GM12891 (cell line): ENCODE measurements at regions not wholly inside any gene's neighbourhood (a gene's known extent, or its start where the extent isn't known, plus 50 kb on each side); places are given as distances from the start of the nearest gene placed in this dataset.
"Not testable (repeated sequence)": the region's sequence is repeated elsewhere in the genome, so short reads cannot be mapped to it uniquely, and the experiment has no call there.

Source experiments
- DNase-seq: peaks from one replicate; pipeline ENCODE4 v3.0.0; 2011; ENCODE audit warnings: low spot score; ENCODE audit not compliant: insufficient read length
- FAIRE-seq: peaks from 2 replicates; lab custom pipeline; 2011; peaks lifted over from hg19 to GRCh38; lab: Jason Lieb, UNC
- PAX5 ChIP-seq: IDR thresholded peaks from 2 replicates; pipeline ENCODE4 v1.6.1; 2011; ENCODE audit warnings: low read length, moderate library complexity, mild to moderate bottlenecking; ENCODE audit not compliant: insufficient read depth, severe bottlenecking
- POLR2A ChIP-seq: IDR thresholded peaks from 2 replicates; pipeline ENCODE4 v1.6.1; 2011; ENCODE audit warnings: low read depth, low read length, control low read depth
- POLR2AphosphoS5 ChIP-seq: IDR thresholded peaks from 2 replicates; pipeline ENCODE4 v1.6.1; 2011; ENCODE audit warnings: low read depth, low read length, control low read depth
- POU2F2 ChIP-seq: IDR thresholded peaks from 2 replicates; pipeline ENCODE4 v1.6.1; 2011; ENCODE audit warnings: low read depth, mild to moderate bottlenecking, control low read depth, low read length, moderate library complexity
- SPI1 ChIP-seq: IDR thresholded peaks from 2 replicates; pipeline ENCODE4 v1.6.1; 2011; ENCODE audit warnings: low read depth, low read length, control low read depth
- TAF1 ChIP-seq: IDR thresholded peaks from 2 replicates; pipeline ENCODE4 v1.6.1; 2011; ENCODE audit warnings: low read depth, low read length, control low read depth

DNA sequence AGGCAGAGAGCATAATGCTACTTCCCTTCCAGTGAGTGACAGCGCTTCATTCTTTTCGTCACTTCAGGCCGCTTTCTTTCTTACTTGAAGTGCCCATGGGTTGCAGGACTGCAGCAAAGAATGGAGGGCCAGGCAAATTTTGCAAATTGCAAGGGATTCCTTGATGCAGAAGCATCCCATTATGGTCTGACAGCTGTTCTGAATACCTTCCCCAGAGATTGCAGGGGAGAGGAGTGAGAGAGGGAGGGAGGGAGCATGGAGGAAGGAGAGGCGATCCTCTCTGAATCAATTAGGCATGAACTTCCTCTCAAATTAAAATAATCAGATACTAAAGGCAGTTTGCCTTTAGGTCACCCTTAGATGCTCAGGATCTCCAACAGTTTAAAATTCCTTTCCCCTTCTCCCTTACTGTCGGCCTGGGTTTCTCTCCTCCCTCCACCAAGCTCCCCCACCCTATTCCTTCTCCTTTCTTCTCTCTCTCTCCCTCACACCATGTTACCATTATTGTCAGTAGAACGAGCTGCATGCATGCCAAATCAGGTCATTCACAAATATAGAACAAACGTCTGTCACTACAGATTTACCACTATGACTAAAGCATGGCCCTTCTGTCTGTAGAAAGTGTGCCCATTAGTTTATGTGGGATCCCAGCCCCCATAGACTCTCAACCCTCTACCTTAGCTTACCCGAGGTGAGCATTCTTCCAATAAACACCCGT lies 289.2 kb downstream of the CD83 start:
- no peak for FAIRE-seq
- TF ChIP-seq PAX5 (no peak), POU2F2 (no peak), TAF1 (no peak), POLR2AphosphoS5 (no peak), SPI1 (no peak), POLR2A (no peak)
- DNase-seq = no peak

GRCh38 chr6:14408446-14408845 lies 290.9 kb downstream of the CD83 start:
- TF ChIP-seq PAX5 (no peak), POLR2AphosphoS5 (no peak), SPI1 (no peak), POU2F2 (no peak), TAF1 (no peak), POLR2A (no peak)
- FAIRE-seq (no peak), DNase-seq (no peak)

GRCh38 chr6:14412026-14412425 lies 294.5 kb downstream of the CD83 start:
- no peak for DNase-seq
- FAIRE-seq = no peak
- TF ChIP-seq TAF1 = no peak
- TF ChIP-seq PAX5 = no peak
- no peak for TF ChIP-seq POU2F2
- TF ChIP-seq SPI1 = no peak
- TF ChIP-seq POLR2AphosphoS5 = no peak
- TF ChIP-seq POLR2A = no peak

GRCh38 chr6:14415452-14415851 lies 297.9 kb downstream of the CD83 start:
- no peak for TF ChIP-seq POLR2AphosphoS5
- TF ChIP-seq TAF1 = no peak
- FAIRE-seq (no peak), DNase-seq (no peak)

DNA sequence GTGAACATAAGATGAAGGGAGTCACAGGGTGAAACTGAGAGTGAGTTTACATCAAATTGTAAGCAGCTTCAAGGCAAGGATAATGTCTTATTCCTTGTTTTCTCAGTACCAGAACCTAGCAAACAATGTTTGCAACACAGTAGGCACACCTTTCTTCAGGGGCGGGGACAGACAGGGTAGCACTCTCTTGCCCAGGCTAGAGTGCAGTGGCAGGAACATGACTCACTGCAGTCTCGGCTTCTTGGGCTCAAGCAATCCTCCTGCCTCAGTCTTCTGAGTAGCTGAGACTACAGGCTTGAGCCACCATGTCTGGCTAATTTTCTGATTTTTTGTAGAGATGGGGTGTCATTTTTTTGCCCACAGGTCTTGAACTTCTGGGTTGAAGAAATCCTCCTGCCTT lies 299.8 kb downstream of the CD83 start:
- DNase-seq = no peak
- TF ChIP-seq TAF1 (no peak), POLR2A (no peak), PAX5 (no peak), SPI1 (no peak), POU2F2 (no peak), POLR2AphosphoS5 (no peak)
- FAIRE-seq = no peak

- not testable (repeated sequence) for FAIRE-seq, DNase-seq
Observed at GRCh38 chr6:14419224-14419623, 301.7 kb downstream of the CD83 start.

GRCh38 chr6:14422061-14422460 lies 304.5 kb downstream of the CD83 start:
- DNase-seq = no peak
- TF ChIP-seq SPI1 (no peak), POLR2A (no peak), POLR2AphosphoS5 (no peak), TAF1 (no peak), PAX5 (no peak), POU2F2 (no peak)
- FAIRE-seq = no peak

- no peak for TF ChIP-seq SPI1
- TF ChIP-seq POLR2A = no peak
- no peak for TF ChIP-seq POU2F2
- no peak for TF ChIP-seq TAF1
- TF ChIP-seq POLR2AphosphoS5 = no peak
- TF ChIP-seq PAX5 = no peak
- FAIRE-seq (no peak), DNase-seq (no peak)
Observed at GRCh38 chr6:14422917-14423316, 305.3 kb downstream of the CD83 start.

- DNase-seq (no peak), FAIRE-seq (no peak)
- no peak for TF ChIP-seq SPI1
- no peak for TF ChIP-seq TAF1
- no peak for TF ChIP-seq POLR2AphosphoS5
- no peak for TF ChIP-seq POLR2A
- no peak for TF ChIP-seq PAX5
- TF ChIP-seq POU2F2 = no peak
Observed at GRCh38 chr6:14423330-14423729, 305.8 kb downstream of the CD83 start.

DNA sequence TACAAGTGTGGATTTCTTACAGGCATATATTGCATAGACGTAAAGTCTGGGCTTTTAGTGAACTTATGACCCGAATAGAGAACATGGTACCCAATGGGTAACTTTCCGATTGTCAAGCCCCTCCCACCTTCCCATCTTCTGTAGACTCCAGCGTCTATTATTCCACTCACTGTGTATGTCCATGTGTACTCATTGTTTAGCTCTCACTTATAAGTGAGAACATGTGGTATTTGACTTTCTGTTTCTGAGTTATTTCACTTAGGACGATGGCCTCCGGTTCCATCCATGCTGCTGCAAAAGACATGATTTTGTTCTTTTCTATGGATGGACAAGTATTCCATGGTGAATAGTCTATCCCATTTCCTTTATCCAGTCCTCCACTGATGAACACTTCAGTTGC lies 306.4 kb downstream of the CD83 start:
- no peak for TF ChIP-seq POLR2A
- TF ChIP-seq POLR2AphosphoS5 = no peak
- no peak for TF ChIP-seq TAF1
- no peak for TF ChIP-seq SPI1
- no peak for TF ChIP-seq POU2F2
- no peak for TF ChIP-seq PAX5
- DNase-seq (no peak), FAIRE-seq (no peak)

DNA sequence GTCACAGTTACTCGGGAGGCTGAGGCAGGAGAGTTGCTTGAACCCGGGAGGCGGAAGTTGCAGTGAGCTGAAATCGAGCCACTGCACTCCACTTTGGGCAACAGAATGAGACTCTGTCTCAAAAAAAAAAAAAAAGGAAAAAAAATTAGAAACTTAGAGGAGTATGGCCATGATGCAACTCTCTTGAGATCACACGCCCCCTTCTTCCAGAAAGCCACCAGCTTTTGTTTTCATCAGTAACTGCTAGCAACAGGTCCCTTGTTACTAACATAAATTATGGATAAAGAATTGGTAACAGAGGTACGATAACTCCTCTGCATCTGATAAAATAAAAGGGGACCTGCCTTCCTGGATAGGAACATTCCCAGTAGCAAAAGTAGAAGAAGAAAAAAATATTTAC lies 308.2 kb downstream of the CD83 start:
- DNase-seq = no peak
- TF ChIP-seq TAF1 (no peak), PAX5 (no peak), POLR2A (no peak), POLR2AphosphoS5 (no peak), POU2F2 (no peak)
- no peak for FAIRE-seq
